ENCODE measurements at regions not wholly inside any gene's neighbourhood (a gene's known extent, or its start where the extent isn't known, plus 50 kb on each side); places are given as distances from the start of the nearest gene placed in this dataset.

- no peak for TF ChIP-seq CTCF (conservative IDR thresholded peaks at IDR 0.05; ENCODE audit: low read depth, low read length)
- no peak for TF ChIP-seq EZH2 (IDR thresholded peaks at IDR 0.05; ENCODE audit: low read length, unreplicated experiment)
- TF ChIP-seq EZH2phosphoT487 (IDR thresholded peaks at IDR 0.05; ENCODE audit: borderline replicate concordance, low read length), result no peak
Measured at GRCh38 chr7:81467964-81468363, 301.9 kb downstream of the HGF start.
